NCI-H2227 (cell line): ENCODE measurements at regions not wholly inside any gene's neighbourhood (a gene's known extent, or its start where the extent isn't known, plus 50 kb on each side); places are given as distances from the start of the nearest gene placed in this dataset.
"Not testable (repeated sequence)": the region's sequence is repeated elsewhere in the genome, so short reads cannot be mapped to it uniquely, and the experiment has no call there.

Experiments
- DNase-seq: peaks from one replicate; lab custom pipeline; 2025; ENCODE audit not compliant: unreplicated experiment; lab: John Stamatoyannopoulos, UW

DNA sequence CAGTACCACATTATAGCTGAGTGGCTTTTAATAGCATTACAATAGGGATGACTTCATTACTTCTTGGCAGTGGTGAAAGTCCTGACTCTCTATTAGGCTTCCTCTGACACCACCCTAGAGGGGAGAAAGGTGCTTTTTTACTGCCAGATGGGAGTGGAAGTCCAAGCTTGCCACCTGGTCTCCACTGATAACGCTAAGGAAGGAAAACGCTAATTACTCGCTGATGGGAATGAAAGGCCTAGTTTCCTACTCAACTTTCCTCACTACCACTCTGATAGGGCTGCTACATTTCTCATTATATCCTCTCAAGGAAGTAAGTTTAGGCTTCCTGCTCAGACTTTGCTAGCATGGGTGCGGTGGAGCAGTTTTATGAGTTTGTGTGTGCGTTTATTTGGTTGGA lies 62.3 kb upstream of the PAGE3 start:
- DNase-seq = no peak

DNA sequence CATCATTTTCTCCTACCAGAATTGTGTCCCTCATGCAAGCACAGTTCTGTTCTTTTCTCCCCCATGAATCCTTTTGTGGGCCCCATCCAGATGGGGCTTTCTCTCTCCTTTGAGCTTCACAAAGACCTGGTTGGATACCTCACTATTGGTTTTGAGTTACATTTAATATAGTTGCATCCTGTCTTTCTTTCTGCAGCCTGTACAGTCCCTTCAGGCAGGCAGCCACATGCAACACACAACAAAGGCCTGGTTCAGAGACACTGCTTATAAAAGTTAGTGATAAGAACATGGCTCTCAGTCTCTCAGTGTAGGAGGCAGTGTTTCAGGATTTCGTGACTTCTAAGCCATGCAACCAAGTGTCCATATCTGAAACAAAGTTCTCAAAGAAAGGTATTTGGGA lies 70.6 kb upstream of the PAGE3 start:
- no peak for DNase-seq

DNA sequence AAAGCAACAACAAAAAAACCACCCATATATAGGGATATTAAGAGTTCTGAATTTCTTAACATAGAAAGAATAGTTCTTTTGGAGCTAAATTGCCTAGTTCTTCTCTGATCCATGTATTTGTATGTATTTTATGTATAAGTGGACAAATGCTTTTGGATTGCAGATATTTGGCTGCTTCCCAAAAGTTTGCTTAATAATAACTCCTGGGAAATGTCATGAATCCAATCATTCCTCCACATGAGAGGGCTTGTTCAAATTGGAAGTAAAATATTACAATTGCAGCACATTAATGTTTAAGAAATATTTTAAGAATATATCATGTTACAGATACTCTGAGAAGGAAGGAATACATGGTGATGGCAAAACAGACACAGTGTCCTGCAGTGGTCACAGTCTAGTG lies 71.5 kb upstream of the PAGE3 start:
- no peak for DNase-seq

DNA sequence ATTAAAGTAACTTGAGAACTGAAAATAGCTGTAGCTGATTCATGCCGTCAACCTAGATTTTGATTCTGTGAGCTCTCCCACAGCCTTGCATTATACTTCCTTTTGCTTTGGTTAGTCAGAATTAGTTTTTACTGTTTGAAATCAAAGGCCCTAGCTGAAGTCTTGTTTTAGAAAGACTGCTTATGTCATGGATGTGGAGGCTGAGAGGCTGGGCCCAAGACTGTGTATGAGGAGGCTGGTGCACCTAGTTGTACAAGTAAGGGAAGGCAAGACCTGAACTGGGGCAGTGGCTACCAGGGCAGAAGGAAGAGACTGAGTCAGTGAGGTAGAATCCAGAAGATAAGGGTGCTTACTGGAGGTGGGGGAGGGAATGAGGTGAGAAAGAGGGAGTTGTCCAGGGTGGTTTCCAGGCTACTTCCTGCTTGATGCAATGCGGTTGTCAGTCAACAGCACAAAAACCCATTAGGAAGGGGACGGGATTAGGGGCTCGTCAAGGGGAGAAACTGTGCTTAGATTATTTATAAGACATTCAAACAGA lies 76.2 kb upstream of the PAGE3 start:
- no peak for DNase-seq

DNA sequence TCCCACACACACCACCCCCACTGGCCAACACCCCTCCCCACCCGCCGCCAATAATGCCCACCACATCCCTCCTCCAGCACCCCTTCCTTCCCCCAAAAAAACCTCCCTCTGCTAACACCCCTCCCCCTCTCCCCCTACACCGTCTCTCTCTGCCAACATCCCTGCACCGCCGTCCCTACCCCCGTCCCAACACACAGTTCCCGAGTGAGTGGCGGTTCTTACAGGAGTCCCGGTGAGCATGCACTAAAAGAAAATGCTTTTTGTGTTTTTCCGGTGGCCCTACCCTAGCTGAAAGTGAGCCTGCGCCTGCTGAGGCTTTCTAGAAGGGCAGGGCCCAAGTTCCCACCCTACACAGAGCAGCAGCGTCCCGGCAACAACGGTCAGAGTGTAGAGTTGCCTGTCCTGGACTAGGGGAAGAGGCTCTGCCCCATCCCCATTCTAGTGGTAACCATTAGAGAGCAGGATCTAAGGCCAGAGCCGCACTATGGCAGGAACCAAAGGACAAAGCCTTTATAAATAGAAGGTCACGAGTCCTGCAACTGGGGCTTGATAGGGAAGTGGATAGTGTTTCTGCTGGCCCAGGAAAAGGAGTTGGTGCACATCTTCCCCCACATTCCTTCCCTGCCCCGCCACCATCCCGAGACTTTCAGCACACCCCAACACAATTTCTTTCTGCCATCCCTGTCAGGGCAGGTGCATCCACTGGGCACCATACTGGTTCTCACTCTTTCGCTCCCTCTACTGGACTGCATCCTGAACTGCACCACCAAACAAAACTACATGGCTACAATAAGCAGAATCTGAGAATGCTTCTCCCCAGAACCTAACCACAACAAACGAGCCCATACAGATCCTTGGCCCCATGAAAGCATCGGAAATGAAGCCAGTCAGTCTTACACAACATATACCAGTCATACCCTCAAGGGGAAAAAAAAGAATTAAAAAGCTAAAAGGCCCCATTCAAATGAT lies 78.1 kb upstream of the PAGE3 start:
- peak; percentile 47 for DNase-seq

DNA sequence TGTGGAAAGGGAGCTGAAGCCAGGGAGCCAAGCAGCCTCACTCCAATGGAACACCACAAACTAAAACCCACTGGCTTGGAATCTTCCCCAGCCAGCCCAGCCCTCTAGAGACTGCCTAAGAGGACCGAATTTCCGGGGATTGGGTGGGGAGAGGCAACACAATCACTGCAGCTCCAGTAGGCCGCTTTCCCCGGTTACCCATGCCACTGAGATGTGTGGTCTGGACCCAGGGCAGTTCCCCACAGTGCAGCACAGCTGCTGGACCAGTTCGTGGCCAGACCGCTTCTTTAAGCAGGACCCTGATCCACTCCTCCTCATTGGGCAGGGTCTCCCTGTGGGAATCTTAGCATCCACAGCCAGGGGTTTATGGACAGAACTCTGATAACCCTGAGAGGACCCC lies 91.9 kb upstream of the PAGE3 start:
- no peak for DNase-seq

DNA sequence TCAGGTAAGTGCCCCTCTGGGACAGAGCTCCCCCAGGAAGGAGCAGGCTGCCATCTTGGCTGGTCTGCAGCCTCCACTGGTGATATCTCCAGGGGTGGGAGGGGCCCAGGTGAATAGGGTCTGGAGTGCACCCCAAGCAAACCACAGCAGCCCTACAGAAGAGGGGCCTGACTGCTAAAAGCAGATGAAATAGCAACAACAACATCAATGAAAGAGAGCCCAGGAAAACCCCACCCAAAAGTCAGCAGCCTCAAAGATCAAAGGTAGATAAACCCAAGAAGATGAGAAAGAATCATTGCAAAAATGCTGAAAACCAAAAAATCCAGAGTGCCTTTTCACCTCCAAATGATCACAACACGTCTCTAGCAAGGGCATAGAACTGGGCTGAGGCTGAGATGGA lies 92.5 kb upstream of the PAGE3 start:
- DNase-seq = no peak

DNA sequence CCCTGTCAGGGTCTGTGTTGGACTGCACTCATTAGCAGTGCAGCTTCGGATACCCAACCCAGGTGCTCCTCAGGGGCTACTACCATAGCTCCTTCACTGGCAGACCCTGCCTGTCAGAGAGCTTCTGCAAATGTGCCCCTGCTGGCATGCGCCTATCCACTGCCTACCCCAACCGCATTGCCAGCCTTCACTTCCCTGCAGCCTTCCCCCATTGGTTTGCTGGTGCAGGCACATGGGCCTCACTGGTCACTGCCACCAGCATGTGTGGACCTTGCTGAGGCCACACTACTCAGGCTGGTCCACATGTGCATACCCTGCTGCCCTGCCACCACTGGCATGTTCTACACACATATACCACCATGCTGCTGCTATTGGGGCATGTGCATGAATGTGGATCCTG lies 72.5 kb upstream of the MAGEH1 start:
- DNase-seq = no peak

DNA sequence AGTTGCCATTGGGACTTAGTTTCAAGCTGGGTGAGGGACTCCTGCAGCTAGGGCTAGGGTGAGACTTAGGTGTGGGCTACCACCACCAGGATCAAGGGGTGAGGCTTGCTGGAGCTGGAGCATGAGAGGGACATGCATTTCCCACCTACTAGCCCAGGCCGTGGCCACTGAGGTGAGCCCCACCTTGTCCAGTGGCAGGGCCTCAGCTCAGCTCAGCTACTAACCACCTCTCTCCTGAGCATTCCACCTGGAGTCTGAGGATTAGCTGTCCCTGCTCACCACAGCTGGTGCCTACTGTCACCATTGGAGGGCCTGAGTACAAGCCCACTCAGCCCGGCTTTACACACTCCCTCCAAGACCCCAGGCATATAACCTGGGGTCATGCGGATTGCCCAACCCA lies 62.6 kb upstream of the MAGEH1 start:
- DNase-seq = no peak

DNA sequence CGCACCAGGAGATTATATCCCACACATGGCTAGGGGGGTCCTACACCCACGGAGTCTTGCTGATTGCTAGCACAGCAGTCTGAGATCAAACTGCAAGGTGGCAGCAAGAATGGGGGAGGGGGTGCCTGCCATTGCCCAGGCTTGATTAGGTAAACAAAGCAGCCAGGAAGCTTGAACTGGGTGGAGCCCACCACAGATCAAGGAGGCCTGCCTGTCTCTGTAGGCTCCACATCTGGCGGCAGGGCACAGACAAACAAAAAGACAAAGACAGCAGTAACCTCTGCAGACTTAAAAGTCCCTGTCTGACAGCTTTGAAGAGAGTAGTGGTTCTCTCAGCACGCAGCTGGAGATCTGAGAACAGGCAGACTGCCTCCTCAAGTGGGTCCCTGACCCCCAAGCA lies 55.1 kb upstream of the MAGEH1 start:
- not testable (repeated sequence) for DNase-seq
